CD1c-positive myeloid dendritic cell (primary cell): ENCODE measurements at regions not wholly inside any gene's neighbourhood (a gene's known extent, or its start where the extent isn't known, plus 50 kb on each side); places are given as distances from the start of the nearest gene placed in this dataset.
A peak's percentile ranks its signal among the peaks of the same experiment; 100 is the strongest.
"Not testable (repeated sequence)": the region's sequence is repeated elsewhere in the genome, so short reads cannot be mapped to it uniquely, and the experiment has no call there.

Experiments used
- DNase-seq: peaks from one replicate; pipeline ENCODE4 v3.0.0-alpha.2; 2016; ENCODE audit errors: extremely low spot score

DNA sequence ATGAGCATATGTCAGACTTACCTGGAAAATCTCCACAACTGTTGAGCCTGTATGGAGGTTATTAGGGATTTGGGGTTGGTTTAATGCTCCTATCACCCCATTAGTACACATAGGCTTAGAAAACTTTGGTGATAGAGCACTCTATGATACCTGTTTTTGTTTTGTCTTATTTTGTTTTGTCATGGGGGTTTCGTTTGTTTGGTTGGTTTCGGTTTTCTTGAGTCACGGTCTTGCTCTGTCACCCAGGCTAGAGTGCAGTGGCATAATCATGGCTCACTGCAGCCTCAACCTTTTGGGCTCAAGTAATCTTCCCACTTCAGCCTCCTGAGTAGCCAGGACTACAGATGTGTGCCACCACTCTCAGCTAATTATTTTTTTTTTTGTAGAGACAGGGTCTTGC is 70.0 kb downstream of the MZT1 start:
- DNase-seq: no peak

DNA sequence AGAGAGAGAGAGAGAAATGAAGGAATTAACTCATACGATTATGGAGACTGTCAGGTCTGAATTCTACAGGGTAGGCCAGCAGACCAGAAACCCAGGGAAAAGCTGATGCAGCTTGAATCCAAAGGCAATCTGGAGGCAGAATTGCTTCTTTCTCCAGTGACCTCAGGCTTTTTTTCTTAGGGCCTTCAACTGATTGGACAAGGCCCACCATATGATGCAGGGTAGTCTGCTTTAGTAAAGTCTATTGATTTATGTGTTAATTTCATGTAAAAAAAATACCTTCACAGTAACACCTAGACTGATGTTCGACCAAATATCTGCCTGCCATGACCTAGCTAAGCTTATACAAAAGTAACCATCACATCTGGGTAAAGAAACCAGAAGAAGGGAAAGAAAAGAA is 71.1 kb downstream of the MZT1 start:
- DNase-seq: no peak

DNA sequence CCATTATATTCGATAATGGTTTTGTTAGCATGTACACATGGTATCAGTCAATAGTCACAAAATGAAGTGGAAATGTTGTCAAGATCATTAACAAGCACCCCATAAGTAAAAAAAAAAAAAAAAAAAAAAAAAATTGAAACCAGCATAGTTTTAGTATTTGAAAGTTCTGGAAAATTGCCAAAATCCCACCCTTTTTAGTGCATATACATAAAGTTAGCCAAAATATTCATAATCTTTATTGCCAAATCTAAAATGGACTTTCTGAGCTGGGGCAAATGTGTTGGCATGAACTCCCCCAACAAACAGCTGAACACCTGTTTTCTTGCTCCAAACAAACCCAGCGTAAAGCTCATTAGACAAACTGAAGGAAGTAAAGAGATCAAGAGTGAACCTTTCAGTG is 73.9 kb downstream of the MZT1 start:
- DNase-seq: no peak

DNA sequence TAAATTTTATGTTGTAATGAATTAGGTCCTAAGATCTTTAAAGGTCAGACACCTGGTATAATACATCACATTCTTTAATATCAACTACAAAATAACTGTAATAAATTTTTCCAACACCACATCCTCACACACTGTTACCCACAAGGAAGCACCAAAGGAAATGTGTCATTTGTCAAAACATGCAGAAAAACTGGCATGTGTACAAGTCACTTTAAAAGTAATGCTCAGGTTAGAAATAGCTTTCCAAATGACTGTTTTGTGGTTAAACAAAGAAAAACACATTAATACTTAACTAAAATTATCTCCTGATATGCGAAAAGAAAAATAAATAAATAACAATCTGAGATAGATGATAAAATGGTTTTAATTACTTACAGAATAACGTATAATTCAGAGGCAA is 74.7 kb downstream of the MZT1 start:
- no peak for DNase-seq

DNA sequence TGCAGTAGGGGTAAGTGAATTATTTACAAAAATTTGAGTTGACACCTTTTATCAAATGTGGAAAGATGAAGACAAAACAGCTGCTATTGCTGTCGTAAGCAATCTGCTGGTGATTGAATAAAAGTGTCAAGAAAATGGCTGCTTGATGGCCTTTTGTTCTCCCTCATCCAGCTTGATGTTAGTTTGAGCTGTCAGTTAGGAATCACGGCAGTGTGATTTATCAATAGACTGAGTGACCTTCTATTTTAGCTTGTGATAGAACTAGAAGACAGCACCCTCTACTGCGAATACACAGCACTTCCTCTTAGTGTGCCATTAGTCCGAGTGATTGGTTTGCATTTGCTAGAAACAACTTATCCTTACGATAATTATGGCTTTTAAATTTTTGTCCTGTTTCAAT is 76.3 kb downstream of the MZT1 start:
- no peak for DNase-seq

DNA sequence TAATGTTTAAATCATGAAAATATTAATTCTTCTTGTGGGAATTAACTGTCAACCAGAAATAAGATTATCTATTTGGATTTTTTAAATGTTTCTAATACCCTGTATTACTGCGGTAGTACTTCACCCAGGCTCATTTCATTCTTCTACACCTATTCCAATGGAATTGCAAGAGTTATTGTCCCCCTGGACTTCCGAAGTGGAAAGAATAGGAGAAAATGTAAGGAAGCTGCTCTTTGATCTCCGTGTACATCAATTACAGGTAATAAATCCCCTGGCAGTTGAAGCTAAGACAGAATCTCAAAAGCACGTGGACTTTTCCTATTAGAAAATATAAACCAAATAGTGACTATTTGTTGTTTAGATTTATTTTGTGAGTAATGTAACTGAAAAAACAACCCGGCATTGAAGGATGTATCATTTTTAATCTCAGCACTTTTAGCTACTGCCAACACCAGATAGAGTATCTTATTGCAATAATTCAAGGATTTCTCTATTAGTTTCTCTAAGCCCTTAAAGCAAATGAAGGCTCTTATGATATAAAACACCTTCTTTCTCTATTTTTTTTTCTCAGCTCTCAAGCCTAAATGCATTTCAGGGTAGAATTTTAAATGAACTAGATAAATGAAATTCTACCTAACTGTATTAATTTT is 77.3 kb downstream of the MZT1 start:
- DNase-seq: no peak

DNA sequence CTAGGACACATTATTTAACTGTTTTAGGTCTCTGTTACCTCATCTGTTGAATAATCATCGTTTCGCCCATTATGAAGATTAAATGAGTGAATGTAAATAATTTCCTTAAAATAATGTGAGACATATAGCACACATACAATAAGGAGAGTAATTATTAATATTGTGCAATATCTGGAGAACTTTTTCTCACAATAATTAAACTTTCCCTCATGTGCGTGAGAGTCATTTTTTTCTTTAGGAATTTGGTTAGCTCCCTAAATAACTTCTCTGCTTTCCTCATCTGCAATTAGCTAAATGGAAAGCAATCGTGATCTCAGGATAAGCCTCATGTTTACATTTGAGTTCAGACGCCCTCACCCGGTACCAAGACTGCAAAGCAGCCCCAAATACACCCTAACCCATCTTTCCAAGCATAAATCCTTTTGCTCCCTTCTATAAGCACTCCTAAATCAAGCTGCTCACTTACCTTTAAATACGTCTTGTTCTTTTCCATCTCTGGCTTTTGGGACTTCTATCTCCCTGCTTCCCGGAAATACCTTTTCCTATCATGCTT is 78.8 kb downstream of the MZT1 start:
- no peak for DNase-seq

DNA sequence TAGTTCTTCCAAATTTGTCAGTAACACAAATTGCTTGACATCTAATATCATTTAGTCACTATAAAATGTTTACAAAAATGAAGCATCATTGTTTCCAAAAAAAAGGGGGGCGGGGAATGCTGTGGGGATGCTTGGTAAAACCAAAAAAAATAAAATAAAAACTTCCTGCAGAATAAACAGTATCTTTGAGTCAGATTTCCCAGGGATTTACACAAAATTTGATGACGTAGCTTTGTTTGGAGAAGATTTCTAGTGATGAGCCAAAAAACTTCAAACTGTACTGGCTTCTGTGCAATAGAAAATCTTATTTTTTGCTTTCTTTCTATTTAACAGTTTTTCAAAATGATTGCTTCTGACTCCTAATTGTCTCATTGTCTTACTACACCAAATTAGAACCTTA is 80.0 kb downstream of the MZT1 start:
- no peak for DNase-seq

DNA sequence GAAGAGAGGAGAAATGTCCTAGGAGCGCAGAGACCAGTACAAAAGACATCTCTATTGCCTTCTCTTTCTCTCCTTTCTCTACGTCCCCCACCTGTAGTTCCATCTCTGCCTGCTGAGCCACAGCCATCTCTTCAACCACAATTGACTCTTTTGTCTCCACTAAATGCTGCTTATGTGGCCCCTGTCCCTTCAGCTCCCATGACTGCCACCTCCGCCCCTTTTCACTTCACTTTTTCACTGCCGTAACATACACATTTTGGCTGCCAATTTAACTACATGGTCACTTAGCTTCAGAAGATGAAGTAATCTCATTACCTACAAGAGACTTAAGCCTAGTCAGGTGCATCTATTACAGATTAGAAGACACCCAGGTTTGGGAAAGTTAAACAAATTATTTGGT is 81.9 kb downstream of the MZT1 start:
- DNase-seq: no peak

DNA sequence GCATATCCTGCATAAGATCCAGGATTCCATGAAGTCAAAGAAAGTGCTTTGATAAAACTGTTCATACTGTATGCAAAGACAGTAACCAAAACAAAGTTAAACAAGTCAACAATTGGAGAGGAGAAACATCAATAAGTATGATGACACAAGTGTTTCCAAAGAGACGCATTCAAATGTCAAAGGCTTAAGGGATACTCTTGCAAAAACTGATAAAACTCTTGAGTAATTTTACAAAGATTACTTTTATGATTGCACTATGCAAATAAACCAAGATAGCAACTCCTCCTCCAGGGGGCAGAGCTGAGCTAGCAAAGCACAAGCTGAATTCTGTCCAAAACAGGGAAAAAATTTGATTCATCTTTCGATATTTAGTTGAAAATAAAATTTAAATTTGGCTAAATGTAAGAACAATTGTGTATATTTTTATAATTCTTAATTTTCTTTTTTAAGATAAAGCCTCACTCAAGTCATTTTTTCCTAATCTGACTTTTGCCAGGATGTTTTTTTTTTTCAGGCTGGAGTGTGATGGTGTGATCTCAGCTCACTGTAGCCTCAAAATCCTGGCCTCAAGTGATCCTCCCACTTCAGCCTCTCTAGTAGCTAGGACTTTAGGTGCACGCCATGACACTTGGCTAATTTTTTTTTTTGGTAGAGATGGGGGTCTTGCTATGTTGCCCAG is 84.0 kb downstream of the MZT1 start:
- peak; percentile 66 for DNase-seq

DNA sequence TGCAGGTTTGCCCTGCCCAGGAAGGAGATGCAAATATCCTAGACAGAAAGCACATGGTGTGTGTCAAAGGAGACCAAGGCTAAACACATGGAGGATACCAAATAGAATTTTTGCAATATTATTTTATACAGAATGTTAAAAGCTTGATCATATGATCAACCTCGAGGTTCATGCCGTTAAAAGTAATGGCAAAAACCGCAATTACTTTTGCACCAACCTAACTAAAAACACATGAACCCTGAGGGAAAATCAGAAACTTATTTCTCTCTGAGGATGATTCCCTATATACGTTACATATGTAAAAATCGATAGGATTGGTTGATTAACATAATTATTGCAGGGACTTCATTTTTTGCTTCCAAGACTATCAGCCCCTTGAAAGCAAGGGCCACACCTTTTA is 88.1 kb downstream of the MZT1 start:
- no peak for DNase-seq

DNA sequence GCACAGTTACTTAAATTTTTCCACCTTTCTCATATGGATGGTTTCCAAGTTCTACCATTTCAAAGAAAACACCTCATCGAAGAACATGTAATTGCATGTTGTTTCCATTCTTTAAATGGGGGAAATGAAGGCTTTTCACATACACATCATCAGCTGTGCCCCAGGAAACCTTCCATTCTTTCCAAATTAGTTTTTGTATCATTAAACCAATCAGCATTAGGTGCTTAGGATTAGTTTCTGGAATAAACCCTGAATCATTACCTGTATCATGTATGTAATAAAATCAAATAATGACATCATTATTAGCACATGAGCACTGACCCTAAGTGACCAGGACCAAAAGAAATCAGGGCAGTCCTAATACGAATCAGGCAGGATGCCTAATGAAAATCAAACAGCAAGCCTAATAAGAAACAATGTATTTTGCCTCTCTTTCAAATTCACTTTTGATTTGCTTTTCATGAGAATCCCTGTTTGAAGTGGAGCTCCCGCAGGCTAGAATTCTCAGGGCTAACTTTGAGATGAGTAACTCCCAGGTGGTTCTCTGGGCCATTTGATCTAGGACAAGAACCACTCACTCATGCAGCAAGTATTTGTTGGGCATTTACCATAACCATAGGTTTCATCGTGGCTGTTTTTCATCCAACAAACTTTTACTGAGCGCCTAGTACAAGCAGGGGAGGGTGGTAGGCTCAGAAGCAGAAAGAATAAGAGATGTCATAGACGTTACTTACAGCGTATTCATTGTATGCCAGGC is 89.2 kb downstream of the MZT1 start:
- DNase-seq: no peak

DNA sequence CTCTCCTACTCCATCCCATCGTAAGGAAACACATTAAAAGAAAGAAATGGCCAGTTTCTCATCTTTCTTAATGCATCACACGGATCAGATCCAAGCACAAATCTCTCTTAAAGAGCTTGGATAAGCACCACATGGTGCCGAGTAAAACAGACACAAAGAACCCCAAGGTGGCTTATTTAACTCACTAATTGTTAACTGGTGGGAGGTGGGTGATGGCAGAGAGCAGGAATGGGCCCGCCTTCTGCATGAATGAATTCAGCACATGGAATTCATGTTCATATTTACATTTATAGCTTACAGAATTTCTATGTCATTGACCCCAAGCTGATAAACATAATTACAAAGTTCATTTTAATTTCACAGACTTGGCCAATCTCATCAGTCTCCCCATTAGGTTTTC is 89.9 kb downstream of the MZT1 start:
- no peak for DNase-seq

DNA sequence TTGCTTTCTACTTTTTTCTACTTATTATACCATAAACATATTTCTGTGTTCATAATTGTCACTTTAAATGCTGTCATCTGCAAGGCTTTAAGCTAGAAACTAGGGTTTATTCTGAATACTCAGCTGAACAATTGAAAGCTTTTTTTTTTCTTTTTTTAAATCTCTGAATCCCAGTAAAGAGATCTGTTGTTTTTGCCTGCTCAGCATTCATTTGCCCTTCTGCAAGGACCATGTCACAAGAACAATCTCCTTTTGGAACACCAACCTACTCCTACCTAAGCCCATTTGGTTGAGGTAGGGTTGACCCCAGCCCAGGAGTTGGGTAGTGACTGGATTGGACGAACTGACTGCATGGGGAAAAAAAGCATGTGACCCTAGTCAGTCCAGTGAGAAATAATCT is 92.6 kb downstream of the MZT1 start:
- DNase-seq: no peak

DNA sequence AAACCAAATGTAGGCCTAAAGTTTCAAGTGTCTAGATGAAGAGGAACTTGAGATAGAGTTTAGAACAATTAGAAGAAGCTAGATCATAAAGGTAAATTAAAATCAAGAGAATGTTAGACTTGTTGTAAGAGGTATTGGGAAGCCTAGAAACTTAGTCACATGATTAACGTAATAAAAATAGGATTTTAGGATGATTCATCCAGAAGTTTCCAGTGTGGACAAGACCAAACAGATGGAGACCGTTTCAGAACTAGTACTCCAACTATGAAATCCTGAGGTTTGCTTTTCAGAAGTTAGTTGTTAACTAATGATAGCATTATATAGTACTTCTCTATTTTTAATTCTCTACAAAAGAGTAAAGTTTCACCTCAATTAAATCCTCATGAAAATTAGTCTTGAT is 104.9 kb downstream of the MZT1 start:
- no peak for DNase-seq

DNA sequence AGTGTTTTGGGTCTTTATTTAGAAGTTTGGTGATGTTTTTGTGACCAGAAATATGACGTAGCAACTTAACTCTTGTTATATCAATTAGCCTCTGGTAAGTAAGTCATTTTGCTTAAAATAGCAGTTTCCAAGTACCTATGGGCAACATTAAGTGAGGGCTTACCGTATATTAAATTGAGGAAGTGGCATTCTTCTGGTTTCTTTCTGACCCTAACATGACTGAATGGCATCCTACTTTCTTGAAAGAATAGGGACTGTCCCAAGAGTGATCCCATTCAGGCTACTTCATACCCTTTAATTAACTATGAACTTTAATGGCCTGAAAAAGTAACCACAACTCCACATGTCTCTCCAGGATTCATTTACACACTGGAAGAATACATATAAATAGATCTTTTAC is 106.6 kb downstream of the MZT1 start:
- DNase-seq: no peak

DNA sequence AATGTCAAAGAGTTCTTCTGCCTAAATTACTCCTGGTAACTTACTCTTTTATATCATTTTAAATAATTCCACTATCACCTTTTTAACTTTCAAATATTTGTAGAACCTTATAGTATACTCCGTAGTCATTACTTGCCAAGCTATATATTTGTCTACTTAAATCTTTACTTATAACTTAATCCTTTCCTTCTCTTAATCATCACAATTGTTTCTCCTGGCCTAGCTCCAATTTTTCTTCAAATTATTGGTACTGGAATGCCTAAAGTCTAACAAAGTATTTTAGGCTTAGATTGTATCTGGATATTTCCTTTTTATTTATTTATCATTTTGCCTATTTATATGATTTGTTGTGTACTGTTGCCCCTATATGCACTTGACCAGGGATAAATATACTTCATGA is 109.5 kb downstream of the MZT1 start:
- DNase-seq: no peak

DNA sequence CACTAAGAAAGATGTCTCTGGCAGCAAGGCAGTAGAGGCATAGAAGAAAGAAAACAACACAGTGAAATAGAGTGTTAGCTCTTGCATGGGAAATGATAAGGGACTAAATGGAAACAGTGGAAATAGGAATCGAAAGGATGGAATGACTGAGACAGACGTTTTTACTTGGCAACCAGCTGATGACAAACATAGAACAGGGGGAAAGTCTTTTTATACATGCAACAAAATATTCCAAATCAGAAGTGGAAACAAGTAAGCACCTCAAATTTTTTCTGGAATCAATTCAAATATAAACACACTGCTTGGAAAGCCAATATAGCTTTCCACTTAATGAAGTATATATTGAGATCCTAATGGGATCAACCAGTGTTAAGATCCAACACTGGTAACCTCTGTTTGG is 110.2 kb downstream of the MZT1 start:
- DNase-seq: no peak

DNA sequence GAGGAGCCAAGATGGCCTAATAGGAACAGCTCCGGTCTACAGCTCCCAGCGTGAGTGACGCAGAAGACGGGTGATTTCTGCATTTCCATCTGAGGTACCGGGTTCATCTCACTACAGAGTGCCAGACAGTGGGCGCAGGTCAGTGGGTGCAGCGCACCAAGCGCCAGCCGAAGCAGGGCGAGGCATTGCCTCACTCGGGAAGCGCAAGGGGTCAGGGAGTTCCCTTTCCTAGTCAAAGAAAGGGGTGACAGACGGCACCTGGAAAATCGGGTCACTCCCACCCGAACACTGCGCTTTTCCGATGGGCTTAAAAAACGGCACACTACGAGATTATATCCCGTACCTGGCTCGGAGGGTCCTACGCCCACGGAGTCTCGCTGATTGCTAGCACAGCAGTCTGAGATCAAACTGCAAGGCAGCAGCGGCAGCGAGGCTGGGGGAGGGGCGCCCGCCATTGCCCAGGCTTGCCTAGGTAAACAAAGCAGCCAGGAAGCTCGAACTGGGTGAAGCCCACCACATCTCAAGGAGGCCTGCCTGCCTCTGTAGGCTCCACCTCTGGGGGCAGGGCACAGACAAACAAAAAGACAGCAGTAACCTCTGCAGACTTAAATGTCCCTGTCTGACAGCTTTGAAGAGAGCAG is 117.1 kb downstream of the MZT1 start:
- not testable (repeated sequence) for DNase-seq

DNA sequence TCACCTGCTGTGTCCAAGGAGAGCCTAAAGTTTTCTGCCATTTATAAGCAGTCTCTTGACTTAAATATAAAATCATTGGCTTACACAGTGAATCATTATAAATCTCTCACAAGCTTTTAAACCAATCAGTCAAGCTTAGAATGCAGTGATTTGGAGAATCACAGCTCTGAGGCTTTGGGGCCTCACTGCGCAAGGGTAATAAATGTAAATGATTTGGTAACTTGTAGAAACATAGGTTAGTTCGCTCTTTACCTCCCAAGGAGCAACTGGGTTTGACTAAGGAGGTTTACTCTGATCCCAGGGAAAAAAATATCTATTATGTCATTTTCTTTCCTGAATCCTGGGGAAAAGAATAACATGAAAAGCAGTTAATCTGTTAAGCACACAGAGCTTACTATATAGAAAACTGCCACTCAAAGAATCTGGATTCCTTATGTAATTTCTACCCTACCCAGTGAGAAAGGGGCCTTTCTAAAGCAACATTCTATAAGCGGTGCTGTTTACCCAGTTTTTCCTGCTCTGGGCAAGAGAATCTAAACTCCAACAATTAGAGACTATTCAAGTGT is 128.2 kb downstream of the MZT1 start:
- no peak for DNase-seq

DNA sequence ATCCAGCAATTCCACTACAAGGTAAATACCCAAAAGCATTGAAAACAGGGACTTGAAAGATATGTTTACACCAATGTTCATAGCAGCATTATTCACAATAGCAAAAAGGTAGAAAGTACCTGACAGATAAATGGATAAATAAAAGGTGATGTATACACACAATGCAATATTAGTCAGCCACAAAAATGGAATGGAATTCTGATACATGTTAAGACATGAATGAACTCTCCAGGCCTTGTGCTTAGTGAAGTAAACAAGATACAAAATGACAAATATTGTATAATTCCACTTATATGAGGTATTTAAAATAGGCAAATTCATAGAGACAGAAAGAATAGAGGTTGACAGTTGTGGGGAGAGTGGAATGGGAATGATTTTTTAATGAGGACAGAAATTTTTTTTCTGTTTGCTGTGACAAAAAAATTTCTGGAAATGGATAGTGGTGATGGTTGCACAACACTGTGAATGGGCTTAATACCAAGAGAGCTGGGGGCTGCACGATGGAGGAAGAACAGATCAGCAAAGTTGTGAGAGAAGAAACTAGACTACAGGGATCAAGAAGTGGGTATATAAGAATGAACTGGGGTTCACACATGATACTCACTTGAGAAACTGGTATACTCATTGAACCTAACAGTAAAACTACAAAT is 137.2 kb downstream of the MZT1 start:
- no peak for DNase-seq

DNA sequence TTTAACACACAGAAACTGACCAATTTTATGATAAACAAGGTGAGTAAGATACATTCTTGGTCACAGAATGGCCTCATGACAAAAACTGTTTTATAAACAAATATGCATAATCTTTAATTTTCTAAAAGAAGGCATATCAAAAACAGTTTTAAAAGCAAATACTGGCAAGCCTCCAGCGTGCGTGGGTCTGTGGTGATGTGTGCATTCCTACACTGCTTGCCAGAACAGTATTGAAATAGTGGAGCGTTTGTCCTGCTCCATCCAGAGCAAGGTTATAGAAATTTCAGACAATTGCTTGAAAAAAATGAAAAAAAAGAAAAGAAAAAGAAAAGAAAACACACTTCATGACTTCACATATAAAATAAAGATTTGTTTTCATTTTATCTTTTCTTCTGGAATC is 140.9 kb downstream of the MZT1 start:
- DNase-seq: no peak
